ENCODE measurements at regions not wholly inside any gene's neighbourhood (a gene's known extent, or its start where the extent isn't known, plus 50 kb on each side); places are given as distances from the start of the nearest gene placed in this dataset.
A peak's percentile ranks its signal among the peaks of the same experiment; 100 is the strongest.

- no peak for DNase-seq
Observed at GRCh38 chr3:161555320-161555719, 58.7 kb downstream of the OTOL1 start.

GRCh38 chr3:161556533-161556932 lies 59.9 kb downstream of the OTOL1 start:
- no peak for DNase-seq

- DNase-seq, result no peak
Observed at GRCh38 chr3:161556941-161557340, 60.3 kb downstream of the OTOL1 start.

GRCh38 chr3:161557445-161558150 lies 61.0 kb downstream of the OTOL1 start:
- DNase-seq, result no peak

GRCh38 chr3:161558236-161558635 lies 61.6 kb downstream of the OTOL1 start:
- no peak for DNase-seq

- peak; percentile 83 for DNase-seq
Observed at GRCh38 chr3:161559177-161559998, 62.8 kb downstream of the OTOL1 start.

- DNase-seq, result peak; percentile 85
Observed at GRCh38 chr3:161560008-161560637, 63.5 kb downstream of the OTOL1 start.

- no peak for DNase-seq
Observed at GRCh38 chr3:161567577-161568361, 71.2 kb downstream of the OTOL1 start.

- DNase-seq, result no peak
Observed at GRCh38 chr3:161568671-161569070, 72.1 kb downstream of the OTOL1 start.

GRCh38 chr3:161571951-161572350 lies 75.3 kb downstream of the OTOL1 start:
- DNase-seq, result no peak

- DNase-seq, result no peak
Observed at GRCh38 chr3:161573136-161573535, 76.5 kb downstream of the OTOL1 start.

- no peak for DNase-seq
Observed at GRCh38 chr3:161575901-161576300, 79.3 kb downstream of the OTOL1 start.

- no peak for DNase-seq
Observed at GRCh38 chr3:161576311-161576710, 79.7 kb downstream of the OTOL1 start.

GRCh38 chr3:161576714-161577510 lies 80.3 kb downstream of the OTOL1 start:
- DNase-seq, result peak; percentile 41

- no peak for DNase-seq
Observed at GRCh38 chr3:161577662-161578061, 81.1 kb downstream of the OTOL1 start.

- DNase-seq, result no peak
Observed at GRCh38 chr3:161579395-161580126, 83.0 kb downstream of the OTOL1 start.

GRCh38 chr3:161585922-161586321 lies 89.3 kb downstream of the OTOL1 start:
- DNase-seq, result no peak

GRCh38 chr3:161586556-161587235 lies 90.1 kb downstream of the OTOL1 start:
- DNase-seq, result no peak

- no peak for DNase-seq
Observed at GRCh38 chr3:161598639-161599038, 102.0 kb downstream of the OTOL1 start.

GRCh38 chr3:161599697-161600096 lies 103.1 kb downstream of the OTOL1 start:
- no peak for DNase-seq

- DNase-seq, result no peak
Observed at GRCh38 chr3:161600173-161600572, 103.6 kb downstream of the OTOL1 start.
